H1 (cell line): ENCODE measurements at regions not wholly inside any gene's neighbourhood (a gene's known extent, or its start where the extent isn't known, plus 50 kb on each side); places are given as distances from the start of the nearest gene placed in this dataset.

ENCODE experiments used
- TF ChIP-seq, protein P1 (sequence below): fragments of 300-600 bp; sonication (generic); IDR thresholded peaks from 2 replicates; pipeline ENCODE4 v1.7.1; 2012; ENCODE audit warnings: low read length, moderate library complexity, mild to moderate bottlenecking, inconsistent platforms; ENCODE audit not compliant: insufficient replicate concordance

DNA sequence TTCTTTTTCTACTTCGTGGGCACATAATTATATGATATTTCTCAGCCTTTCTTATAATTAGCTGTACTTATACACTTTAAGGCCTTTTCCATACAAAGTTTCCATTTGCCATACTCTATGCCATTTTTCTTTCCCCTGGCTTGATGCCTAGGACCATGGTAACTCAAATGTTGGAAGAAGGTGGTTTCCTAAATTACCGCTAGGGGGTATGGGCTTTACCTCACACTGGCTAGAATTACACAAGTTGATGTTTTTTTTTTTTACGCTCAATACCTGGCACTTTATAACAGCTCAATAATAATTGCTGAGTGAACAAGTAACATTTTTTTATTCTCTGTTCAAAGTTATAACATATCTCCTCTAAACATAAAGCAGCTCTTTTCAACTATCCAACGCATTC is 306.8 kb upstream of the LRFN5 start (continued):
- TF ChIP-seq, protein P1, sequence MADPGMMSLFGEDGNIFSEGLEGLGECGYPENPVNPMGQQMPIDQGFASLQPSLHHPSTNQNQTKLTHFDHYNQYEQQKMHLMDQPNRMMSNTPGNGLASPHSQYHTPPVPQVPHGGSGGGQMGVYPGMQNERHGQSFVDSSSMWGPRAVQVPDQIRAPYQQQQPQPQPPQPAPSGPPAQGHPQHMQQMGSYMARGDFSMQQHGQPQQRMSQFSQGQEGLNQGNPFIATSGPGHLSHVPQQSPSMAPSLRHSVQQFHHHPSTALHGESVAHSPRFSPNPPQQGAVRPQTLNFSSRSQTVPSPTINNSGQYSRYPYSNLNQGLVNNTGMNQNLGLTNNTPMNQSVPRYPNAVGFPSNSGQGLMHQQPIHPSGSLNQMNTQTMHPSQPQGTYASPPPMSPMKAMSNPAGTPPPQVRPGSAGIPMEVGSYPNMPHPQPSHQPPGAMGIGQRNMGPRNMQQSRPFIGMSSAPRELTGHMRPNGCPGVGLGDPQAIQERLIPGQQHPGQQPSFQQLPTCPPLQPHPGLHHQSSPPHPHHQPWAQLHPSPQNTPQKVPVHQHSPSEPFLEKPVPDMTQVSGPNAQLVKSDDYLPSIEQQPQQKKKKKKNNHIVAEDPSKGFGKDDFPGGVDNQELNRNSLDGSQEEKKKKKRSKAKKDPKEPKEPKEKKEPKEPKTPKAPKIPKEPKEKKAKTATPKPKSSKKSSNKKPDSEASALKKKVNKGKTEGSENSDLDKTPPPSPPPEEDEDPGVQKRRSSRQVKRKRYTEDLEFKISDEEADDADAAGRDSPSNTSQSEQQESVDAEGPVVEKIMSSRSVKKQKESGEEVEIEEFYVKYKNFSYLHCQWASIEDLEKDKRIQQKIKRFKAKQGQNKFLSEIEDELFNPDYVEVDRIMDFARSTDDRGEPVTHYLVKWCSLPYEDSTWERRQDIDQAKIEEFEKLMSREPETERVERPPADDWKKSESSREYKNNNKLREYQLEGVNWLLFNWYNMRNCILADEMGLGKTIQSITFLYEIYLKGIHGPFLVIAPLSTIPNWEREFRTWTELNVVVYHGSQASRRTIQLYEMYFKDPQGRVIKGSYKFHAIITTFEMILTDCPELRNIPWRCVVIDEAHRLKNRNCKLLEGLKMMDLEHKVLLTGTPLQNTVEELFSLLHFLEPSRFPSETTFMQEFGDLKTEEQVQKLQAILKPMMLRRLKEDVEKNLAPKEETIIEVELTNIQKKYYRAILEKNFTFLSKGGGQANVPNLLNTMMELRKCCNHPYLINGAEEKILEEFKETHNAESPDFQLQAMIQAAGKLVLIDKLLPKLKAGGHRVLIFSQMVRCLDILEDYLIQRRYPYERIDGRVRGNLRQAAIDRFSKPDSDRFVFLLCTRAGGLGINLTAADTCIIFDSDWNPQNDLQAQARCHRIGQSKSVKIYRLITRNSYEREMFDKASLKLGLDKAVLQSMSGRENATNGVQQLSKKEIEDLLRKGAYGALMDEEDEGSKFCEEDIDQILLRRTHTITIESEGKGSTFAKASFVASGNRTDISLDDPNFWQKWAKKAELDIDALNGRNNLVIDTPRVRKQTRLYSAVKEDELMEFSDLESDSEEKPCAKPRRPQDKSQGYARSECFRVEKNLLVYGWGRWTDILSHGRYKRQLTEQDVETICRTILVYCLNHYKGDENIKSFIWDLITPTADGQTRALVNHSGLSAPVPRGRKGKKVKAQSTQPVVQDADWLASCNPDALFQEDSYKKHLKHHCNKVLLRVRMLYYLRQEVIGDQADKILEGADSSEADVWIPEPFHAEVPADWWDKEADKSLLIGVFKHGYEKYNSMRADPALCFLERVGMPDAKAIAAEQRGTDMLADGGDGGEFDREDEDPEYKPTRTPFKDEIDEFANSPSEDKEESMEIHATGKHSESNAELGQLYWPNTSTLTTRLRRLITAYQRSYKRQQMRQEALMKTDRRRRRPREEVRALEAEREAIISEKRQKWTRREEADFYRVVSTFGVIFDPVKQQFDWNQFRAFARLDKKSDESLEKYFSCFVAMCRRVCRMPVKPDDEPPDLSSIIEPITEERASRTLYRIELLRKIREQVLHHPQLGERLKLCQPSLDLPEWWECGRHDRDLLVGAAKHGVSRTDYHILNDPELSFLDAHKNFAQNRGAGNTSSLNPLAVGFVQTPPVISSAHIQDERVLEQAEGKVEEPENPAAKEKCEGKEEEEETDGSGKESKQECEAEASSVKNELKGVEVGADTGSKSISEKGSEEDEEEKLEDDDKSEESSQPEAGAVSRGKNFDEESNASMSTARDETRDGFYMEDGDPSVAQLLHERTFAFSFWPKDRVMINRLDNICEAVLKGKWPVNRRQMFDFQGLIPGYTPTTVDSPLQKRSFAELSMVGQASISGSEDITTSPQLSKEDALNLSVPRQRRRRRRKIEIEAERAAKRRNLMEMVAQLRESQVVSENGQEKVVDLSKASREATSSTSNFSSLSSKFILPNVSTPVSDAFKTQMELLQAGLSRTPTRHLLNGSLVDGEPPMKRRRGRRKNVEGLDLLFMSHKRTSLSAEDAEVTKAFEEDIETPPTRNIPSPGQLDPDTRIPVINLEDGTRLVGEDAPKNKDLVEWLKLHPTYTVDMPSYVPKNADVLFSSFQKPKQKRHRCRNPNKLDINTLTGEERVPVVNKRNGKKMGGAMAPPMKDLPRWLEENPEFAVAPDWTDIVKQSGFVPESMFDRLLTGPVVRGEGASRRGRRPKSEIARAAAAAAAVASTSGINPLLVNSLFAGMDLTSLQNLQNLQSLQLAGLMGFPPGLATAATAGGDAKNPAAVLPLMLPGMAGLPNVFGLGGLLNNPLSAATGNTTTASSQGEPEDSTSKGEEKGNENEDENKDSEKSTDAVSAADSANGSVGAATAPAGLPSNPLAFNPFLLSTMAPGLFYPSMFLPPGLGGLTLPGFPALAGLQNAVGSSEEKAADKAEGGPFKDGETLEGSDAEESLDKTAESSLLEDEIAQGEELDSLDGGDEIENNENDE, result no peak
